ENCODE measurements at regions not wholly inside any gene's neighbourhood (a gene's known extent, or its start where the extent isn't known, plus 50 kb on each side); places are given as distances from the start of the nearest gene placed in this dataset.

DNA sequence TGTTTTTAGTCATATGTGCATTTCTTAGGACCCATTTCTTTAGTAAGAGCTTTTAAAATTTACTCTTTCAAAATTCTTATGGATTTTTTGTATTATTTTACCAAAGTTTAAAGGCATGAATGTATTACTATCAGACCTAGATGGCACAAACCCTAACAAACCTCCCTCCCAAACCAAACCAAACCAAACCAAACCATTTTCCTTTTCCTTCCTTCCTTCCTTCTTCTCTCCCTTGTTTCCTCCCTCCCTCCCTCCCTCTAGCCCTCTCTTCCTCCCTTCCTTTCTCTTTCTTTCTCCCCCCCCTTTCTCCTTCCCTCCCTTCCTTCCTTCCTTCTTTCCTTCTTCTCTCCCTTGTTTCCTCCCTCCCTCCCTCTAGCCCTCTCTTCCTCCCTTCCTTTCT lies 1001.8 kb upstream of the CITED2 start:
- TF ChIP-seq, protein P1, sequence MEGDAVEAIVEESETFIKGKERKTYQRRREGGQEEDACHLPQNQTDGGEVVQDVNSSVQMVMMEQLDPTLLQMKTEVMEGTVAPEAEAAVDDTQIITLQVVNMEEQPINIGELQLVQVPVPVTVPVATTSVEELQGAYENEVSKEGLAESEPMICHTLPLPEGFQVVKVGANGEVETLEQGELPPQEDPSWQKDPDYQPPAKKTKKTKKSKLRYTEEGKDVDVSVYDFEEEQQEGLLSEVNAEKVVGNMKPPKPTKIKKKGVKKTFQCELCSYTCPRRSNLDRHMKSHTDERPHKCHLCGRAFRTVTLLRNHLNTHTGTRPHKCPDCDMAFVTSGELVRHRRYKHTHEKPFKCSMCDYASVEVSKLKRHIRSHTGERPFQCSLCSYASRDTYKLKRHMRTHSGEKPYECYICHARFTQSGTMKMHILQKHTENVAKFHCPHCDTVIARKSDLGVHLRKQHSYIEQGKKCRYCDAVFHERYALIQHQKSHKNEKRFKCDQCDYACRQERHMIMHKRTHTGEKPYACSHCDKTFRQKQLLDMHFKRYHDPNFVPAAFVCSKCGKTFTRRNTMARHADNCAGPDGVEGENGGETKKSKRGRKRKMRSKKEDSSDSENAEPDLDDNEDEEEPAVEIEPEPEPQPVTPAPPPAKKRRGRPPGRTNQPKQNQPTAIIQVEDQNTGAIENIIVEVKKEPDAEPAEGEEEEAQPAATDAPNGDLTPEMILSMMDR (IDR thresholded peaks at IDR 0.05; ENCODE audit: low read depth, low read length) = no peak
- TF ChIP-seq POLR2A (IDR thresholded peaks at IDR 0.05; ENCODE audit: extremely low read depth, insufficient read length) (no peak), MYC (IDR thresholded peaks at IDR 0.05; ENCODE audit: low read depth, low read length) (no peak)
- TF ChIP-seq, protein P2, sequence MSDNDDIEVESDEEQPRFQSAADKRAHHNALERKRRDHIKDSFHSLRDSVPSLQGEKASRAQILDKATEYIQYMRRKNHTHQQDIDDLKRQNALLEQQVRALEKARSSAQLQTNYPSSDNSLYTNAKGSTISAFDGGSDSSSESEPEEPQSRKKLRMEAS (IDR thresholded peaks at IDR 0.05; ENCODE audit: low read depth, low read length) = no peak
